ENCODE measurements at regions not wholly inside any gene's neighbourhood (a gene's known extent, or its start where the extent isn't known, plus 50 kb on each side); places are given as distances from the start of the nearest gene placed in this dataset.

DNA sequence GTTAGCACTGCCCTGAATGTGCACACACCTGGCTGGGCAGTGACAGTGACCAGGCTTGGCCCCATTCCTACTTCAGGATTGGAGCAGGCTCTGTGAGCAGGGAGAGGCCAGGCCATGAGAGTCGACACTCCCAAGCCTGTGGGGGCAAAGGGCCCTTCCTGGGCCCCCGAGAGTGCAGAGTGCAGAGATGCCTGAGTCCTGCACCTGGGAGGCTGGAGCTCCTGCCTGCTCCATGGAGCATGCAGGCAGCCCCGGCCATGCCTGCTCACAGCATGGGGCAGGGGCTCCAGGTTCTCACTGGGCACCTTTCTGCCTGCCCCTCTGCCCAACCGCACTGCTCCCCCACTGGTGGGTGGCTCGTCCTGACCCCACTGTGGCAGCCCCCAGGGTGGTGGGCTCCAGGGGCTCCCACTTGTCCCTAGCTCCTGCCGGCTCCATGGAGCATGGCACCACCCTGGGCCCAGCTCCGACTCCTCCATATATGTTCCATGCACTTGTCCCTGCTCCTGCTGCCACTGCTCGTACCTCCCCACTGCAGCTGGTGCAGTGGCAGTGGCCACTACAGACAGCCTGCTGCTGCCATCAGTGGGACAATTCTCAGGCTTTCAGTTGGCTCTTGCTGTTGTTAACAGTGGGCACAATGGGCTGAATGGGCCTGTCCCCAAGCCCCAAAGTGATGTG is 282.0 kb downstream of the RPRM start:
- POLR2A ChIA-PET = no interaction called here
- CTCF ChIA-PET = no interaction called here
- Histone ChIP-seq H3K4me3 (replicated peaks in 1 of 2; ENCODE audit: low read depth in 1 of 2, low read length in 2 of 2) (no peak overlapping the region), H2AFZ (ENCODE audit: low read depth, low read length, poor library complexity, severe bottlenecking) (no peak overlapping the region), H3K9me3 (ENCODE audit: control insufficient read depth in 1 of 2, insufficient read depth in 1 of 2, low read depth in 1 of 2, low read length in 2 of 2) (no peaks in the 10 kb centered on the region), H3K9me2 (ENCODE audit: insufficient read depth) (no peaks in the 10 kb centered on the region), H3K4me1 (ENCODE audit: control insufficient read depth in 1 of 2, insufficient read depth in 2 of 2, low read length in 2 of 2) (no peaks in the 10 kb centered on the region), H3K36me3 (ENCODE audit: control insufficient read depth in 1 of 2, insufficient read depth in 2 of 2, low read length in 2 of 2) (no peaks in the 10 kb centered on the region), H3K4me2 (ENCODE audit: low read length) (no peak overlapping the region), H3K27me3 (ENCODE audit: insufficient read depth, low read length) (no peaks in the 10 kb centered on the region), H3K27ac (ENCODE audit: low read depth, low read length) (no peak overlapping the region), H3K9ac (ENCODE audit: low read length) (no peak overlapping the region), H4K20me1 (ENCODE audit: insufficient read depth) (no peaks in the 10 kb centered on the region), H3K79me2 (ENCODE audit: insufficient read depth, low read length) (no peaks in the 10 kb centered on the region)
- no TSS peak for BruUV-seq (replicated peaks)
- no peak for ATAC-seq
- no peak for DNase-seq (ENCODE audit: low read depth, low spot score)
- intact Hi-C loops (cut with micrococcal nuclease) = no loop called here
- TF ChIP-seq, protein P1, sequence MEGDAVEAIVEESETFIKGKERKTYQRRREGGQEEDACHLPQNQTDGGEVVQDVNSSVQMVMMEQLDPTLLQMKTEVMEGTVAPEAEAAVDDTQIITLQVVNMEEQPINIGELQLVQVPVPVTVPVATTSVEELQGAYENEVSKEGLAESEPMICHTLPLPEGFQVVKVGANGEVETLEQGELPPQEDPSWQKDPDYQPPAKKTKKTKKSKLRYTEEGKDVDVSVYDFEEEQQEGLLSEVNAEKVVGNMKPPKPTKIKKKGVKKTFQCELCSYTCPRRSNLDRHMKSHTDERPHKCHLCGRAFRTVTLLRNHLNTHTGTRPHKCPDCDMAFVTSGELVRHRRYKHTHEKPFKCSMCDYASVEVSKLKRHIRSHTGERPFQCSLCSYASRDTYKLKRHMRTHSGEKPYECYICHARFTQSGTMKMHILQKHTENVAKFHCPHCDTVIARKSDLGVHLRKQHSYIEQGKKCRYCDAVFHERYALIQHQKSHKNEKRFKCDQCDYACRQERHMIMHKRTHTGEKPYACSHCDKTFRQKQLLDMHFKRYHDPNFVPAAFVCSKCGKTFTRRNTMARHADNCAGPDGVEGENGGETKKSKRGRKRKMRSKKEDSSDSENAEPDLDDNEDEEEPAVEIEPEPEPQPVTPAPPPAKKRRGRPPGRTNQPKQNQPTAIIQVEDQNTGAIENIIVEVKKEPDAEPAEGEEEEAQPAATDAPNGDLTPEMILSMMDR (IDR thresholded peaks at IDR 0.05 in 2 of 3, conservative IDR thresholded peaks at IDR 0.05 in 1 of 3; ENCODE audit: borderline replicate concordance in 1 of 3, insufficient read depth in 1 of 3, low read depth in 2 of 3, low read length in 2 of 3) = no peak
- TF ChIP-seq FOSL1 (IDR thresholded peaks at IDR 0.05; ENCODE audit: low read depth) (no peak), EGR1 (IDR thresholded peaks at IDR 0.05; ENCODE audit: low read depth) (no peak), ZNF274 (IDR thresholded peaks at IDR 0.05; ENCODE audit: low read depth, low read length) (no peak), EZH2phosphoT487 (IDR thresholded peaks at IDR 0.05; ENCODE audit: borderline replicate concordance) (no peak), TCF7L2 (IDR thresholded peaks at IDR 0.05; ENCODE audit: borderline replicate concordance, extremely low read depth, insufficient read depth, insufficient read length) (no peak), SIN3A (IDR thresholded peaks at IDR 0.05; ENCODE audit: low read depth) (no peak), CBX3 (IDR thresholded peaks at IDR 0.05; ENCODE audit: low read depth) (no peak), SRF (IDR thresholded peaks at IDR 0.05; ENCODE audit: low read depth) (no peak), ZFX (IDR thresholded peaks at IDR 0.05) (no peak), POLR2A (IDR thresholded peaks at IDR 0.05; ENCODE audit: borderline replicate concordance, extremely low read depth, insufficient read depth, insufficient read length) (no peak), ELF1 (IDR thresholded peaks at IDR 0.05; ENCODE audit: borderline replicate concordance, low read depth) (no peak), CEBPB (IDR thresholded peaks at IDR 0.05; ENCODE audit: low read depth) (no peak), YY1 (IDR thresholded peaks at IDR 0.05; ENCODE audit: extremely low read depth, insufficient replicate concordance, low read depth, low read length) (no peak), EZH2 (IDR thresholded peaks at IDR 0.05) (no peak)
- TF ChIP-seq, protein P2, sequence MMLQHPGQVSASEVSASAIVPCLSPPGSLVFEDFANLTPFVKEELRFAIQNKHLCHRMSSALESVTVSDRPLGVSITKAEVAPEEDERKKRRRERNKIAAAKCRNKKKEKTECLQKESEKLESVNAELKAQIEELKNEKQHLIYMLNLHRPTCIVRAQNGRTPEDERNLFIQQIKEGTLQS (IDR thresholded peaks at IDR 0.05) = no peak
- TF ChIP-seq, protein P3, sequence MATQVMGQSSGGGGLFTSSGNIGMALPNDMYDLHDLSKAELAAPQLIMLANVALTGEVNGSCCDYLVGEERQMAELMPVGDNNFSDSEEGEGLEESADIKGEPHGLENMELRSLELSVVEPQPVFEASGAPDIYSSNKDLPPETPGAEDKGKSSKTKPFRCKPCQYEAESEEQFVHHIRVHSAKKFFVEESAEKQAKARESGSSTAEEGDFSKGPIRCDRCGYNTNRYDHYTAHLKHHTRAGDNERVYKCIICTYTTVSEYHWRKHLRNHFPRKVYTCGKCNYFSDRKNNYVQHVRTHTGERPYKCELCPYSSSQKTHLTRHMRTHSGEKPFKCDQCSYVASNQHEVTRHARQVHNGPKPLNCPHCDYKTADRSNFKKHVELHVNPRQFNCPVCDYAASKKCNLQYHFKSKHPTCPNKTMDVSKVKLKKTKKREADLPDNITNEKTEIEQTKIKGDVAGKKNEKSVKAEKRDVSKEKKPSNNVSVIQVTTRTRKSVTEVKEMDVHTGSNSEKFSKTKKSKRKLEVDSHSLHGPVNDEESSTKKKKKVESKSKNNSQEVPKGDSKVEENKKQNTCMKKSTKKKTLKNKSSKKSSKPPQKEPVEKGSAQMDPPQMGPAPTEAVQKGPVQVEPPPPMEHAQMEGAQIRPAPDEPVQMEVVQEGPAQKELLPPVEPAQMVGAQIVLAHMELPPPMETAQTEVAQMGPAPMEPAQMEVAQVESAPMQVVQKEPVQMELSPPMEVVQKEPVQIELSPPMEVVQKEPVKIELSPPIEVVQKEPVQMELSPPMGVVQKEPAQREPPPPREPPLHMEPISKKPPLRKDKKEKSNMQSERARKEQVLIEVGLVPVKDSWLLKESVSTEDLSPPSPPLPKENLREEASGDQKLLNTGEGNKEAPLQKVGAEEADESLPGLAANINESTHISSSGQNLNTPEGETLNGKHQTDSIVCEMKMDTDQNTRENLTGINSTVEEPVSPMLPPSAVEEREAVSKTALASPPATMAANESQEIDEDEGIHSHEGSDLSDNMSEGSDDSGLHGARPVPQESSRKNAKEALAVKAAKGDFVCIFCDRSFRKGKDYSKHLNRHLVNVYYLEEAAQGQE (IDR thresholded peaks at IDR 0.05; ENCODE audit: low read depth) = no peak
- RAD21 ChIA-PET (ENCODE audit: low non-redundant PET in 1 of 2, low total read pairs in 2 of 2, uncharacterized antibody in 2 of 2, unreplicated experiment in 2 of 2) = no interaction called here

Data from HCT116 (cell line).